Activated B cell treated with CpG ODN at 0.5 μM for 24 hours (primary cell): ENCODE measurements at regions not wholly inside any gene's neighbourhood (a gene's known extent, or its start where the extent isn't known, plus 50 kb on each side); places are given as distances from the start of the nearest gene placed in this dataset.

Experiments
- ATAC-seq: fragments of 200-7000 bp; cut with Tn5 transposase; one replicate; pipeline ENCODE4 v1.10.0; 2021; ENCODE audit warnings: low read depth, mild to moderate bottlenecking, moderate library complexity
- CTCF ChIA-PET: fragments of 350-600 bp; sonication (Branson Sonifier 250); formaldehyde crosslinking; loops from one replicate; lab custom pipeline; 2021; ENCODE audit warnings: antibody characterized with exemption; lab: Charles Lee
- POLR2A ChIA-PET: fragments of 350-600 bp; sonication (Branson Sonifier 250); formaldehyde crosslinking; loops from one replicate; lab custom pipeline; 2021; ENCODE audit warnings: antibody characterized with exemption; lab: Charles Lee
- DNase-seq: peaks from one replicate; pipeline ENCODE4 v3.0.0; 2022
- H3K27ac Mint-ChIP-seq: one replicate; pipeline ENCODE4 v1.8.0; 2020; ENCODE audit warnings: mixed read lengths
- H3K27me3 Mint-ChIP-seq: one replicate; pipeline ENCODE4 v1.8.0; 2021; ENCODE audit warnings: mixed read lengths
- H3K36me3 Mint-ChIP-seq: one replicate; pipeline ENCODE4 v1.8.0; 2021; ENCODE audit warnings: low read depth, mixed read lengths
- H3K4me1 Mint-ChIP-seq: one replicate; pipeline ENCODE4 v1.8.0; 2021; ENCODE audit warnings: mixed read lengths
- H3K4me3 Mint-ChIP-seq: one replicate; pipeline ENCODE4 v1.8.0; 2020; ENCODE audit warnings: mild to moderate bottlenecking, mixed read lengths
- H3K9me3 Mint-ChIP-seq: one replicate; pipeline ENCODE4 v1.8.0; 2020; ENCODE audit warnings: mixed read lengths
- CTCF ChIP-seq: fragments of 200-600 bp; IDR thresholded peaks from one replicate; pipeline ENCODE4 v1.8.0; 2022; ENCODE audit warnings: antibody characterized with exemption, mild to moderate bottlenecking
- intact Hi-C: fragments of 100-400 bp; cut with micrococcal nuclease; formaldehyde crosslinking; loops from one replicate; pipeline ENCODE4 v1.15.1; 2024

- peaks cover 2% of the 10 kb centered on the region for H3K9me3 Mint-ChIP-seq
- no peaks in the 10 kb centered on the region for H3K36me3 Mint-ChIP-seq
- H3K4me1 Mint-ChIP-seq = peaks cover 1% of the 10 kb centered on the region
- CTCF ChIA-PET = no interaction called here
- no peak for DNase-seq
- TF ChIP-seq CTCF = no peak
- intact Hi-C loops = no loop called here
- no peak for ATAC-seq
- H3K27ac Mint-ChIP-seq = no peak overlapping the region
- H3K27me3 Mint-ChIP-seq = no peaks in the 10 kb centered on the region
- POLR2A ChIA-PET = no interaction called here
- no peak overlapping the region for H3K4me3 Mint-ChIP-seq
Measured at GRCh38 chr2:214674278-214674677, 135.2 kb downstream of the BARD1 start.

- ChIA-PET POLR2A (no interaction called here), CTCF (no interaction called here)
- ATAC-seq (no peak), DNase-seq (no peak)
- no peaks in the 10 kb centered on the region for H3K36me3 Mint-ChIP-seq
- no peaks in the 10 kb centered on the region for H3K27me3 Mint-ChIP-seq
- no peak overlapping the region for H3K4me3 Mint-ChIP-seq
- H3K27ac Mint-ChIP-seq = no peak overlapping the region
- intact Hi-C loops = no loop called here
- no peak for TF ChIP-seq CTCF
- H3K9me3 Mint-ChIP-seq = no peaks in the 10 kb centered on the region
- no peaks in the 10 kb centered on the region for H3K4me1 Mint-ChIP-seq
Measured at GRCh38 chr2:214671319-214671885, 138.1 kb downstream of the BARD1 start.

- intact Hi-C loops = no loop called here
- Mint-ChIP-seq H3K27me3 (no peaks in the 10 kb centered on the region), H3K4me3 (no peak overlapping the region), H3K4me1 (no peaks in the 10 kb centered on the region), H3K36me3 (no peaks in the 10 kb centered on the region), H3K27ac (no peak overlapping the region), H3K9me3 (peaks cover 13% of the 10 kb centered on the region)
- ChIA-PET CTCF (no interaction called here), POLR2A (no interaction called here)
- no peak for TF ChIP-seq CTCF
- DNase-seq (no peak), ATAC-seq (no peak)
Measured at GRCh38 chr2:214652473-214652872, 157.0 kb downstream of the BARD1 start.

GRCh38 chr2:214651451-214651850 lies 158.0 kb downstream of the BARD1 start:
- H3K27me3 Mint-ChIP-seq = no peaks in the 10 kb centered on the region
- H3K36me3 Mint-ChIP-seq = no peaks in the 10 kb centered on the region
- H3K27ac Mint-ChIP-seq = no peak overlapping the region
- H3K4me3 Mint-ChIP-seq = no peak overlapping the region
- intact Hi-C loops = no loop called here
- ChIA-PET CTCF (interaction anchor here (0.7 kb wide), 1 partner anchor 9 kb away, joined by 4 read pairs; no protein-coding TSS in a partner anchor), POLR2A (no interaction called here)
- DNase-seq (no peak), ATAC-seq (no peak)
- H3K9me3 Mint-ChIP-seq = peaks cover 4% of the 10 kb centered on the region
- no peaks in the 10 kb centered on the region for H3K4me1 Mint-ChIP-seq
- no peak for TF ChIP-seq CTCF

GRCh38 chr2:214649440-214650205 lies 159.9 kb downstream of the BARD1 start:
- Mint-ChIP-seq H3K4me1 (no peaks in the 10 kb centered on the region), H3K9me3 (no peaks in the 10 kb centered on the region), H3K27ac (no peak overlapping the region), H3K4me3 (no peak overlapping the region), H3K36me3 (no peaks in the 10 kb centered on the region), H3K27me3 (no peaks in the 10 kb centered on the region)
- TF ChIP-seq CTCF = no peak
- DNase-seq (no peak), ATAC-seq (no peak)
- ChIA-PET POLR2A (no interaction called here), CTCF (no interaction called here)
- intact Hi-C loops = no loop called here
